Left lung (tissue), 4 donors: ENCODE measurements at regions not wholly inside any gene's neighbourhood (a gene's known extent, or its start where the extent isn't known, plus 50 kb on each side); places are given as distances from the start of the nearest gene placed in this dataset.

ENCODE experiments used
- ATAC-seq: fragments of 200-7000 bp; cut with Tn5 transposase; one replicate; pipeline ENCODE4 v1.9.1; 2020; ENCODE audit warnings: moderate library complexity
- DNase-seq, 4 donors: peaks; one replicate each; pipeline ENCODE4 v3.0.0-alpha.2; 2013 to 2020
- H3K27ac ChIP-seq, 2 donors: fragments of 200-600 bp; sonication (generic) in 1 of 2; one replicate each; pipeline versions ENCODE4 v1.5.0 to v1.8.0; 2020 to 2021
- H3K27me3 ChIP-seq, 2 donors: fragments of 200-600 bp; sonication (generic) in 1 of 2; one replicate each; pipeline versions ENCODE4 v1.5.0 to v1.8.0; 2020 to 2021
- H3K36me3 ChIP-seq, 2 donors: fragments of 200-600 bp; sonication (generic) in 1 of 2; one replicate each; pipeline versions ENCODE4 v1.5.0 to v1.8.0; 2020 to 2021
- H3K4me1 ChIP-seq, 2 donors: fragments of 200-600 bp; one replicate each; pipeline ENCODE4 v1.8.0; 2021
- H3K4me3 ChIP-seq, 2 donors: fragments of 200-600 bp; sonication (generic) in 1 of 2; one replicate each; pipeline versions ENCODE4 v1.5.0 to v1.8.0; 2020 to 2021; ENCODE audit warnings: mild to moderate bottlenecking in 1 of 2
- H3K9me3 ChIP-seq, 2 donors: fragments of 200-600 bp; sonication (generic) in 1 of 2; one replicate each; pipeline versions ENCODE4 v1.5.0 to v1.8.0; 2020 to 2021
- CTCF ChIP-seq, 2 donors: fragments of 200-600 bp; sonication (generic) in 1 of 2; IDR thresholded peaks; one replicate each; pipeline versions ENCODE4 v1.5.0 to v1.8.0; 2021; ENCODE audit warnings: antibody characterized with exemption in 2 of 2
- intact Hi-C, 2 donors: fragments of 100-400 bp; cut with DNase I; formaldehyde crosslinking; loops; one replicate each; pipeline versions ENCODE4 v1.11.2 to v1.14.2; 2022
- donor health status: DM: no; HTN: yes; CAD: no.
- donor health status: DM: no; HTN: no; CAD: no.

GRCh38 chr12:42904683-42905418, 315.3 kb upstream of the PRICKLE1 start:
- Histone ChIP-seq H3K4me1 (no peaks in the 10 kb centered on the region), H3K9me3 (peaks cover 0 to 17% of the 10 kb centered on the region in 2 donors), H3K27ac (no peak overlapping the region), H3K27me3 (no peaks in the 10 kb centered on the region), H3K36me3 (no peaks in the 10 kb centered on the region), H3K4me3 (no peak overlapping the region)
- intact Hi-C loops = no loop called here
- DNase-seq = no peak
- TF ChIP-seq CTCF (IDR thresholded peaks at IDR 0.05) = no peak
- ATAC-seq = no peak

GRCh38 chr12:42903736-42904135, 314.2 kb upstream of the PRICKLE1 start:
- Histone ChIP-seq H3K9me3 (peaks cover 0 to 17% of the 10 kb centered on the region in 2 donors), H3K4me1 (no peaks in the 10 kb centered on the region), H3K4me3 (no peak overlapping the region), H3K36me3 (no peaks in the 10 kb centered on the region), H3K27me3 (no peaks in the 10 kb centered on the region), H3K27ac (no peak overlapping the region)
- no peak for TF ChIP-seq CTCF (IDR thresholded peaks at IDR 0.05)
- ATAC-seq (no peak), DNase-seq (no peak)
- intact Hi-C loops = no loop called here

- ATAC-seq = no peak
Observed at GRCh38 chr12:42902001-42902400, 312.5 kb upstream of the PRICKLE1 start.

GRCh38 chr12:42893803-42894202, 304.3 kb upstream of the PRICKLE1 start:
- Histone ChIP-seq H3K4me1 (no peaks in the 10 kb centered on the region), H3K27me3 (no peaks in the 10 kb centered on the region), H3K4me3 (no peak overlapping the region), H3K36me3 (no peaks in the 10 kb centered on the region), H3K9me3 (peaks cover 0 to 13% of the 10 kb centered on the region in 2 donors), H3K27ac (no peak overlapping the region)
- no peak for TF ChIP-seq CTCF (IDR thresholded peaks at IDR 0.05)
- intact Hi-C loops = no loop called here
- DNase-seq (no peak), ATAC-seq (no peak)

More at GRCh38 chr12:42902001-42902400, 312.5 kb upstream of the PRICKLE1 start:
- H3K36me3 ChIP-seq = no peaks in the 10 kb centered on the region
- intact Hi-C loops = no loop called here
- H3K9me3 ChIP-seq = peaks cover 0 to 11% of the 10 kb centered on the region in 2 donors
- no peak for DNase-seq
- TF ChIP-seq CTCF (IDR thresholded peaks at IDR 0.05) = no peak
- no peaks in the 10 kb centered on the region for H3K27me3 ChIP-seq
- no peaks in the 10 kb centered on the region for H3K4me1 ChIP-seq
- no peak overlapping the region for H3K4me3 ChIP-seq
- H3K27ac ChIP-seq = no peak overlapping the region

- no peak for ATAC-seq
- no peaks in the 10 kb centered on the region for H3K4me1 ChIP-seq
- intact Hi-C loops = no loop called here
- TF ChIP-seq CTCF (IDR thresholded peaks at IDR 0.05) = no peak
- H3K4me3 ChIP-seq = no peak overlapping the region
- no peak for DNase-seq
- H3K27me3 ChIP-seq = no peaks in the 10 kb centered on the region
- no peaks in the 10 kb centered on the region for H3K36me3 ChIP-seq
- no peak overlapping the region for H3K27ac ChIP-seq
- H3K9me3 ChIP-seq = peaks cover 0 to 18% of the 10 kb centered on the region in 2 donors
Observed at GRCh38 chr12:42892702-42893551, 303.4 kb upstream of the PRICKLE1 start.
